Trophoblast cell (in vitro differentiated cells and primary cell): ENCODE measurements at regions not wholly inside any gene's neighbourhood (a gene's known extent, or its start where the extent isn't known, plus 50 kb on each side); places are given as distances from the start of the nearest gene placed in this dataset.

Experiments used
- DNase-seq, 2 donors: peaks; one replicate each; pipeline ENCODE4 v3.0.0-alpha.2; 2016
- H2AFZ ChIP-seq: 2 replicates; pipeline ENCODE4 v1.6.1; 2013; ENCODE audit warnings: low read length, moderate library complexity, mild to moderate bottlenecking; ENCODE audit not compliant: insufficient read depth, poor library complexity
- H2AK5ac ChIP-seq: 2 replicates; pipeline ENCODE4 v1.6.1; 2013; ENCODE audit warnings: mild to moderate bottlenecking, low read length
- H2BK120ac ChIP-seq: 2 replicates; pipeline ENCODE4 v1.6.1; 2013; ENCODE audit warnings: low read length, mild to moderate bottlenecking, moderate library complexity; ENCODE audit not compliant: insufficient read depth, poor library complexity
- H2BK12ac ChIP-seq: 2 replicates; pipeline ENCODE4 v1.6.1; 2013; ENCODE audit warnings: mild to moderate bottlenecking, low read length, moderate library complexity
- H2BK5ac ChIP-seq: 2 replicates; pipeline ENCODE4 v1.6.1; 2013; ENCODE audit warnings: low read length, low read depth, moderate library complexity, mild to moderate bottlenecking; ENCODE audit not compliant: poor library complexity
- H3K14ac ChIP-seq: 2 replicates; pipeline ENCODE4 v1.6.1; 2013; ENCODE audit warnings: mild to moderate bottlenecking, low read length
- H3K18ac ChIP-seq: 2 replicates; pipeline ENCODE4 v1.6.1; 2013; ENCODE audit warnings: mild to moderate bottlenecking, low read length
- H3K23ac ChIP-seq: 2 replicates; pipeline ENCODE4 v1.6.1; 2013; ENCODE audit warnings: low read length
- H3K27ac ChIP-seq: 2 replicates; pipeline ENCODE4 v1.5.1; 2013; ENCODE audit warnings: low read depth, mild to moderate bottlenecking, inconsistent platforms, low read length, moderate library complexity
- H3K27me3 ChIP-seq: 2 replicates; pipeline ENCODE4 v1.6.1; 2013; ENCODE audit warnings: inconsistent platforms, mild to moderate bottlenecking, low read length, moderate library complexity; ENCODE audit not compliant: insufficient read depth
- H3K36me3 ChIP-seq, 2 experiments: 1 replicate in 1 of 2; 2 replicates in 1 of 2; pipeline ENCODE4 v1.6.1; 2013; ENCODE audit warnings: low read length in 2 of 2, mild to moderate bottlenecking in 2 of 2, moderate library complexity in 1 of 2; ENCODE audit not compliant: insufficient read depth in 2 of 2, control insufficient read depth in 1 of 2
- H3K4ac ChIP-seq: 2 replicates; pipeline ENCODE4 v1.6.1; 2013; ENCODE audit warnings: low read depth, mild to moderate bottlenecking, low read length, moderate library complexity
- H3K4me1 ChIP-seq, 2 experiments: 1 replicate in 1 of 2; 2 replicates in 1 of 2; pipeline ENCODE4 v1.6.1; 2013; ENCODE audit warnings: low read length in 2 of 2, mild to moderate bottlenecking in 2 of 2, moderate library complexity in 1 of 2; ENCODE audit not compliant: insufficient read depth in 2 of 2, control insufficient read depth in 1 of 2
- H3K4me2 ChIP-seq: 2 replicates; pipeline ENCODE4 v1.6.1; 2013; ENCODE audit warnings: inconsistent platforms, mild to moderate bottlenecking, low read length, moderate library complexity
- H3K4me3 ChIP-seq: 2 replicates; pipeline ENCODE4 v1.5.1; 2013; ENCODE audit warnings: mild to moderate bottlenecking, low read depth, low read length, inconsistent platforms
- H3K79me1 ChIP-seq: one replicate; pipeline ENCODE4 v1.6.1; 2013; ENCODE audit warnings: low read length
- H3K79me2 ChIP-seq: 2 replicates; pipeline ENCODE4 v1.6.1; 2013; ENCODE audit warnings: low read length, mild to moderate bottlenecking; ENCODE audit not compliant: control insufficient read depth, insufficient read depth, poor library complexity
- H3K9ac ChIP-seq: 2 replicates; pipeline ENCODE4 v1.6.1; 2013; ENCODE audit warnings: mild to moderate bottlenecking, low read length
- H3K9me3 ChIP-seq: 2 replicates; pipeline ENCODE4 v1.6.1; 2013; ENCODE audit warnings: low read depth, mild to moderate bottlenecking, control low read depth, inconsistent platforms, low read length; ENCODE audit not compliant: insufficient read depth
- H4K12ac ChIP-seq: 2 replicates; pipeline ENCODE4 v1.6.1; 2013; ENCODE audit warnings: low read depth, mild to moderate bottlenecking, low read length, moderate library complexity
- H4K8ac ChIP-seq: 2 replicates; pipeline ENCODE4 v1.6.1; 2013; ENCODE audit warnings: low read depth, mild to moderate bottlenecking, low read length, moderate library complexity
- H4K91ac ChIP-seq: one replicate; pipeline ENCODE4 v1.6.1; 2013; ENCODE audit warnings: low read depth, mild to moderate bottlenecking, low read length, moderate library complexity
- WGBS: extraction: QIAGEN DNeasy Blood & Tissue Kit; methylation state at CpG from one replicate; pipeline ENCODE4 v1.1.7; 2013; ENCODE audit warnings: missing lambda C conversion rate; ENCODE audit not compliant: insufficient read length, insufficient coverage; ENCODE audit errors: extremely low coverage; 5-methylcytosine and 5-hydroxymethylcytosine counted together

GRCh38 chr3:168956076-168956475, 707.4 kb downstream of the MECOM start:
- no peak overlapping the region for H2BK12ac ChIP-seq
- H4K8ac ChIP-seq: no peak overlapping the region
- no peak overlapping the region for H3K9ac ChIP-seq
- H3K27me3 ChIP-seq: no peaks in the 10 kb centered on the region
- H3K79me2 ChIP-seq: no peaks in the 10 kb centered on the region
- no peak overlapping the region for H3K14ac ChIP-seq
- H2AFZ ChIP-seq: no peak overlapping the region
- H3K9me3 ChIP-seq: no peaks in the 10 kb centered on the region
- no peaks in the 10 kb centered on the region for H3K4me1 ChIP-seq
- H2BK120ac ChIP-seq: no peak overlapping the region
- H3K23ac ChIP-seq: no peak overlapping the region
- H3K27ac ChIP-seq: no peak overlapping the region
- WGBS: no CpG with 5 or more reads among the region's 8 CpGs
- no peak overlapping the region for H2BK5ac ChIP-seq
- H4K12ac ChIP-seq: no peak overlapping the region
- no peak overlapping the region for H3K4me3 ChIP-seq
- H3K4ac ChIP-seq: no peak overlapping the region
- DNase-seq: no peak
- H3K18ac ChIP-seq: no peak overlapping the region
- no peaks in the 10 kb centered on the region for H3K79me1 ChIP-seq
- H3K36me3 ChIP-seq: no peaks in the 10 kb centered on the region
- H3K4me2 ChIP-seq: no peak overlapping the region
- no peak overlapping the region for H4K91ac ChIP-seq
- H2AK5ac ChIP-seq: no peak overlapping the region

DNA sequence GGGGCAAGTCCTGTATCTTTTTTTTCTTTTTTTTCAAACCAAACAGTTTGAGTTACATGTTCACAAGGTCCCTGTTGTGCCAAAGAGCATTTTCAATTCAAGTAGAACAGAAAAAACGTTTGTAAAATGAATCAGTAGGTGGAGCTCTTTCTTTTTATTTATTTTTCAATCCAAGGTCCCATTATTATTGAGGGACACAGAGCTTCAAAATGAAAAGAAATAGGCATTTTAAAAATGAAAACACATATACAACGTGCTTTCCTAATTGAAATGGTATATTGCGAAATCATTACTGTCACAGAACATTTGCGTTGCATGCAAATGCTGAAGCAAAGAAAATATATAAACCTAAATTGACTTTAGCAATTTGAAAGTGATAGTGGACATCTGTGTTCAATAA, 711.0 kb downstream of the MECOM start:
- DNase-seq: peak in 1 of 2 donors; percentile 15
- H3K36me3 ChIP-seq: no peaks in the 10 kb centered on the region
- H3K27ac ChIP-seq: no peak overlapping the region
- no peaks in the 10 kb centered on the region for H3K4me1 ChIP-seq
- no peak overlapping the region for H3K14ac ChIP-seq
- no peaks in the 10 kb centered on the region for H3K79me1 ChIP-seq
- no peaks in the 10 kb centered on the region for H3K79me2 ChIP-seq
- H3K23ac ChIP-seq: no peak overlapping the region
- WGBS: no CpG with 5 or more reads among the region's 4 CpGs
- no peak overlapping the region for H2BK12ac ChIP-seq
- H4K8ac ChIP-seq: no peak overlapping the region
- no peak overlapping the region for H2AFZ ChIP-seq
- H3K4ac ChIP-seq: no peak overlapping the region
- no peak overlapping the region for H3K18ac ChIP-seq
- H4K12ac ChIP-seq: no peak overlapping the region
- no peaks in the 10 kb centered on the region for H3K9me3 ChIP-seq
- H3K9ac ChIP-seq: no peak overlapping the region
- H3K4me2 ChIP-seq: no peak overlapping the region
- no peak overlapping the region for H3K4me3 ChIP-seq
- H3K27me3 ChIP-seq: no peaks in the 10 kb centered on the region
- no peak overlapping the region for H2AK5ac ChIP-seq
- no peak overlapping the region for H2BK120ac ChIP-seq
- H2BK5ac ChIP-seq: no peak overlapping the region
- no peak overlapping the region for H4K91ac ChIP-seq

DNA sequence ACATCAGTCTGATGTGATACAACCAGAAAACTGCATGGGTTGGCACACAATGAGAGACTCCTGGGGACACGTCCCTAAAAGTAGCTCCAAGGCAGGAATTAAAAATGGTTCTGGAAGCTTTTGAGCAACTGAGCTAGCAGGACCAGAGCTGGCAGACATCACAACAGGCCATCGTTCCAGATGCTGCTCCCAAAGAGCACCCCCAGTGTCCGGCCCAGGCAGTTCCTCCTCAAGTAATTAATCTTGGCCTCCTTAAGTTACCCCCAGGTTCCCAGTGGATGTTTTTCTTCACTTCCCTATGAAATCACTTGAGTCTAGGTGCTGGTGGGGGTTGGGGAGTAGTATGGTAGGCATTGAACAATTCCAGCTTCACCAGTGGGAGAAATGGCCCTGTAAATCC, 711.6 kb downstream of the MECOM start:
- Histone ChIP-seq H3K27me3 (no peaks in the 10 kb centered on the region), H3K4me1 (no peaks in the 10 kb centered on the region), H3K9me3 (no peaks in the 10 kb centered on the region), H3K4ac (no peak overlapping the region), H3K79me1 (no peaks in the 10 kb centered on the region), H2AK5ac (no peak overlapping the region), H3K14ac (no peak overlapping the region), H4K8ac (no peak overlapping the region), H3K4me2 (no peak overlapping the region), H4K91ac (no peak overlapping the region), H2BK120ac (no peak overlapping the region), H2BK12ac (no peak overlapping the region), H3K79me2 (no peaks in the 10 kb centered on the region), H3K23ac (no peak overlapping the region), H3K18ac (no peak overlapping the region), H2BK5ac (no peak overlapping the region), H2AFZ (no peak overlapping the region), H3K36me3 (no peaks in the 10 kb centered on the region), H4K12ac (no peak overlapping the region), H3K9ac (no peak overlapping the region), H3K27ac (no peak overlapping the region), H3K4me3 (no peak overlapping the region)
- DNase-seq: no peak
- WGBS: no CpG with 5 or more reads among the region's 3 CpGs

- no peak overlapping the region for H3K9ac ChIP-seq
- no peak overlapping the region for H3K4ac ChIP-seq
- no peaks in the 10 kb centered on the region for H3K9me3 ChIP-seq
- no peak overlapping the region for H3K14ac ChIP-seq
- no peak overlapping the region for H2BK120ac ChIP-seq
- no peak for DNase-seq
- H3K18ac ChIP-seq: no peak overlapping the region
- no peak overlapping the region for H2BK5ac ChIP-seq
- no peaks in the 10 kb centered on the region for H3K79me1 ChIP-seq
- no peak overlapping the region for H4K12ac ChIP-seq
- no peaks in the 10 kb centered on the region for H3K79me2 ChIP-seq
- no CpG with 5 or more reads among the region's 4 CpGs for WGBS
- H3K4me3 ChIP-seq: no peak overlapping the region
- H3K4me2 ChIP-seq: no peak overlapping the region
- no peaks in the 10 kb centered on the region for H3K36me3 ChIP-seq
- no peak overlapping the region for H4K8ac ChIP-seq
- no peak overlapping the region for H3K23ac ChIP-seq
- no peaks in the 10 kb centered on the region for H3K27me3 ChIP-seq
- no peak overlapping the region for H4K91ac ChIP-seq
- H3K27ac ChIP-seq: no peak overlapping the region
- no peak overlapping the region for H2BK12ac ChIP-seq
- no peak overlapping the region for H2AFZ ChIP-seq
- H2AK5ac ChIP-seq: no peak overlapping the region
- H3K4me1 ChIP-seq: no peaks in the 10 kb centered on the region
These were observed 712.1 kb downstream of the MECOM start for GRCh38 chr3:168951368-168951767.
